Upper lobe of left lung (tissue), 6 donors: ENCODE measurements at regions not wholly inside any gene's neighbourhood (a gene's known extent, or its start where the extent isn't known, plus 50 kb on each side); places are given as distances from the start of the nearest gene placed in this dataset.

Source experiments
- ATAC-seq, 2 donors: fragments of 200-7000 bp; cut with Tn5 transposase; one replicate each; pipeline ENCODE4 v1.9.1; 2022; ENCODE audit warnings: mild to moderate bottlenecking in 2 of 2, moderate library complexity in 2 of 2; ENCODE audit not compliant: low FRiP score in 2 of 2
- DNase-seq, 2 donors: peaks; one replicate each; pipeline ENCODE4 v3.0.0-alpha.2; 2019 to 2020
- H3K27ac ChIP-seq, 4 donors: fragments of 200-600 bp; sonication (generic); one replicate each; pipeline ENCODE4 v1.5.1; 2016 to 2019
- H3K27me3 ChIP-seq, 4 donors: fragments of 200-600 bp; sonication (generic); one replicate each; pipeline ENCODE4 v1.5.1; 2017 to 2019
- H3K36me3 ChIP-seq, 4 donors: fragments of 200-600 bp; sonication (generic); one replicate each; pipeline ENCODE4 v1.5.1; 2016 to 2019
- H3K4me1 ChIP-seq, 4 donors: fragments of 200-600 bp; sonication (generic); one replicate each; pipeline ENCODE4 v1.5.1; 2018 to 2019
- H3K4me3 ChIP-seq, 4 donors: fragments of 200-600 bp; sonication (generic); one replicate each; pipeline ENCODE4 v1.5.1; 2017 to 2019; ENCODE audit warnings: mild to moderate bottlenecking in 2 of 4, moderate library complexity in 1 of 4
- H3K9me3 ChIP-seq, 4 donors: fragments of 200-600 bp; sonication (generic); one replicate each; pipeline ENCODE4 v1.5.1; 2018 to 2019
- EP300 ChIP-seq, 4 donors: sonication (generic); formaldehyde crosslinking; IDR thresholded peaks; one replicate each; pipeline ENCODE4 v1.5.1; 2017; ENCODE audit warnings: antibody characterized with exemption in 4 of 4, control low read depth in 2 of 4
- POLR2A ChIP-seq, 4 donors: fragments of 450-650 bp; IDR thresholded peaks; one replicate each; pipeline ENCODE4 v1.5.1; 2016 to 2017; ENCODE audit warnings: antibody characterized with exemption in 4 of 4, mild to moderate bottlenecking in 2 of 4
- POLR2AphosphoS5 ChIP-seq, 2 donors: sonication (generic); formaldehyde crosslinking; IDR thresholded peaks; one replicate each; pipeline ENCODE4 v1.5.1; 2017; ENCODE audit warnings: antibody characterized with exemption in 2 of 2
- WGBS, 2 donors: methylation state at CpG; one replicate each; pipeline ENCODE4 v1.1.5; 2017 to 2018; 5-methylcytosine and 5-hydroxymethylcytosine counted together
- TF ChIP-seq, protein P1 (sequence below), 6 experiments: fragments of 450-650 bp in 4 of 6; fragments of 200-600 bp in 2 of 6; sonication (generic) in 2 of 6; IDR thresholded peaks; one replicate each; pipeline ENCODE4 v1.5.1; 2016 to 2019; ENCODE audit warnings: antibody characterized with exemption in 6 of 6
- donor health status: DM: no; HTN: no; CAD: no; lungs with moderate emphysema.
- donor health status: DM: no; HTN: yes; CAD: no; lungs with severe emphysema.

DNA sequence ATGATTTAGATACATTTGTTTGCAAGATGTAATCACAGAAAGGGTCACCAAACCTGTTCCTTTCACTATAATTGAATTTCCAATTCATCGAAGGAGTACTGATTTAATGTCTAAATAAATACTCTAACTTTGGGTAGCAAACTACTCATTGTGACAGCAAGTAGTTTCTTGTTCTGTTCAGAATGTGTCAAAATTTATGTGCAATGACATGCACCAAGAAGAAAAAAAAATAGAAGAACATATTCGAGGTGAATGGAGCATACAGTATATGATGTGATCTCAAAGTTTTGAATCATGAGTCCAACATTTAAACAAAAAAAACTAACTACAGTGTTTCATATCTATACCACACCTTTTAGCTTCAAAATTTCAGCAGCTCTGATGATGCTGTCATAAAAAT is 583.6 kb upstream of the MMS22L start:
- WGBS, 2 donors: 70 to 75% methylated on average over 2 of the region's 2 CpGs

DNA sequence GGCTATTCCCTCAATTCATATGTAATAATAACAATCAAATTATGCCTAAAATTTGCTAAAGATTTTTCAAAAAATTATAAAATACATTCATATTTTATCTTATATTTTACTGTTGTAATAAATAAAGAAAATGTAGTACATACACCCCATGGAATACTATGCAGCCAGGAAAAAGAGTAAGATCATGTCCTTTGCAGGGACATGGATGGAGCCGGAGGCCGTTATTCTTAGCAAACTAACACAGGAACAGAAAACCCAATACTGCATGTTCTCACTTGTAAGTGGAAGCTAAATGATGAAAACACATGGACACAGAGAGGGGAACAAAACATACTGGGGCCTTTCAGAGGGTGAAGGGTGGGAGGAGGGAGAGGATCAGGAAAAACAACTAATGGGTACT is 584.2 kb upstream of the MMS22L start:
- H3K4me3 ChIP-seq: no peak overlapping the region
- 71 to 94% methylated on average over 2 of the region's 2 CpGs for WGBS, 2 donors
- H3K27ac ChIP-seq: no peak overlapping the region
- H3K9me3 ChIP-seq: no peaks in the 10 kb centered on the region
- TF ChIP-seq EP300 (IDR thresholded peaks at IDR 0.05) (no peak), POLR2AphosphoS5 (IDR thresholded peaks at IDR 0.05) (no peak), POLR2A (IDR thresholded peaks at IDR 0.05) (no peak)
- TF ChIP-seq, protein P1, sequence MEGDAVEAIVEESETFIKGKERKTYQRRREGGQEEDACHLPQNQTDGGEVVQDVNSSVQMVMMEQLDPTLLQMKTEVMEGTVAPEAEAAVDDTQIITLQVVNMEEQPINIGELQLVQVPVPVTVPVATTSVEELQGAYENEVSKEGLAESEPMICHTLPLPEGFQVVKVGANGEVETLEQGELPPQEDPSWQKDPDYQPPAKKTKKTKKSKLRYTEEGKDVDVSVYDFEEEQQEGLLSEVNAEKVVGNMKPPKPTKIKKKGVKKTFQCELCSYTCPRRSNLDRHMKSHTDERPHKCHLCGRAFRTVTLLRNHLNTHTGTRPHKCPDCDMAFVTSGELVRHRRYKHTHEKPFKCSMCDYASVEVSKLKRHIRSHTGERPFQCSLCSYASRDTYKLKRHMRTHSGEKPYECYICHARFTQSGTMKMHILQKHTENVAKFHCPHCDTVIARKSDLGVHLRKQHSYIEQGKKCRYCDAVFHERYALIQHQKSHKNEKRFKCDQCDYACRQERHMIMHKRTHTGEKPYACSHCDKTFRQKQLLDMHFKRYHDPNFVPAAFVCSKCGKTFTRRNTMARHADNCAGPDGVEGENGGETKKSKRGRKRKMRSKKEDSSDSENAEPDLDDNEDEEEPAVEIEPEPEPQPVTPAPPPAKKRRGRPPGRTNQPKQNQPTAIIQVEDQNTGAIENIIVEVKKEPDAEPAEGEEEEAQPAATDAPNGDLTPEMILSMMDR (IDR thresholded peaks at IDR 0.05): no peak
- no peaks in the 10 kb centered on the region for H3K4me1 ChIP-seq
- DNase-seq: no peak
- no peaks in the 10 kb centered on the region for H3K27me3 ChIP-seq
- ATAC-seq: no peak
- H3K36me3 ChIP-seq: no peaks in the 10 kb centered on the region

More for the DNA sequence above, 583.6 kb upstream of the MMS22L start:
- no peak for ATAC-seq
- no peak for DNase-seq
- no peaks in the 10 kb centered on the region for H3K27me3 ChIP-seq
- H3K4me3 ChIP-seq: no peak overlapping the region
- TF ChIP-seq POLR2AphosphoS5 (IDR thresholded peaks at IDR 0.05) (no peak), EP300 (IDR thresholded peaks at IDR 0.05) (no peak), POLR2A (IDR thresholded peaks at IDR 0.05) (no peak)
- TF ChIP-seq, protein P1 (IDR thresholded peaks at IDR 0.05): no peak
- H3K4me1 ChIP-seq: no peaks in the 10 kb centered on the region
- H3K36me3 ChIP-seq: no peaks in the 10 kb centered on the region
- no peaks in the 10 kb centered on the region for H3K9me3 ChIP-seq
- no peak overlapping the region for H3K27ac ChIP-seq

DNA sequence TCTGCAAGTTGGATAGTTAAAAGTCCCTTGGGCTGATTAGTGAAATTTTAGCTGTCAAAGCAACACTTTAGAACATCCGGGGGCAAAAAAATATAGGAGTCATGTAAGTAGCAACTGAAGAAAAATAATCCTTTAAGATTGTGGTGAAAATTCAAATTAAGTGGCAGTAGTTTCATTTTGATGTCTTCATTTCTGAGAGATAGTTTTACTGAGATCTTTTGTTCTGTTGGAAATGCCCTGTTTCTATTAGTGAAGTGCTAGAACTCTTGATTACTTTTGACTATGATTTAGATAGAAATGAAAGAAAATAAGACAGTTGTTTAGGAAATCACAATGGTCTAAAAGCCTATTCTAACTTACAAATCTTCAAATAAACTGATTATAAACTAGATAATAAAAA is 587.3 kb upstream of the MMS22L start:
- DNase-seq: no peak
- no peak overlapping the region for H3K27ac ChIP-seq
- H3K36me3 ChIP-seq: no peaks in the 10 kb centered on the region
- H3K9me3 ChIP-seq: no peaks in the 10 kb centered on the region
- WGBS, 2 donors: 38 to 80% methylated on average over 1 of the region's 1 CpG
- H3K4me3 ChIP-seq: no peak overlapping the region
- no peaks in the 10 kb centered on the region for H3K27me3 ChIP-seq
- no peaks in the 10 kb centered on the region for H3K4me1 ChIP-seq
- no peak for ATAC-seq
- TF ChIP-seq POLR2A (IDR thresholded peaks at IDR 0.05): no peak
- TF ChIP-seq, protein P1 (IDR thresholded peaks at IDR 0.05): no peak
- no peak for TF ChIP-seq EP300 (IDR thresholded peaks at IDR 0.05)
- TF ChIP-seq POLR2AphosphoS5 (IDR thresholded peaks at IDR 0.05): no peak

DNA sequence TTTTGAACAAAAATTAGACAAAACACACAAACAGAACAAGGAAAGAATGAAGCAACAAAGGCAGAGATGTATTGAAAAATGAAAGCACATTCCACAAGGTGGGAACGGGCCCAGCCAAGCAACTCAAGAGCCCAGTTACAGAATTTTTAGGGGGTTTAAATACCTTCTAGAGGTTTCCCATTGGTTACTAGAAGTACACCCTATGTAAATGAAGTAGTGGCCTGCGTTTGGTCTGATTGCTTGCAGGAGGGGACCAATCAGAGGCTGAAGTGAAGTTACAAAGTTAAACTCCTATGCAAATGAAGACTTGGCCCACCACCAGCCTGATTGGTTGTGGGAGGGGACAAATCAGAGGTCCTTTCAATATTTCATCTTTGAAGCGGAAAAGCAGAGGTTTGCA is 593.7 kb upstream of the MMS22L start:
- WGBS, 2 donors: 69 to 78% methylated on average over 3 of the region's 3 CpGs
- TF ChIP-seq POLR2AphosphoS5 (IDR thresholded peaks at IDR 0.05) (no peak), POLR2A (IDR thresholded peaks at IDR 0.05) (no peak), EP300 (IDR thresholded peaks at IDR 0.05) (no peak)
- TF ChIP-seq, protein P1 (IDR thresholded peaks at IDR 0.05): no peak

DNA sequence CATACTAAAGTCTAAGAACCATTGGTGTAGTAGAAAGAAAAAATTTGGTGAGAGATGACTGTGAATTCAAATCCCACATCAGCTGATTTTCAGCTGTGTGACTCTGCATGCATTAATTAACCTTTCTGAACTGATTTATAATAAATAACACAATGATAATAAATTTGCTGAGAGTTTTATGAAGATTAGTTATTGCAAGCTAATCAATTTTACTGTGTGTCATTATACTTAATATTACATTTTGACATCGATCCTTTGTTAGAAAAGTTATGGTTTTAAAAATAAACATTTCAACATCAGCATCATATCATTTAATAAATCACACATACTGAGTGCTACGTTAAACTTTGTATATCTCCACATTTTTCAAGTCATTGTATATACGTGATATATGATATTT is 599.7 kb upstream of the MMS22L start:
- WGBS, 2 donors: 70% methylated on average over 3 of the region's 3 CpGs
- ATAC-seq (no peak), DNase-seq (no peak)
- Histone ChIP-seq H3K36me3 (no peaks in the 10 kb centered on the region), H3K4me1 (no peaks in the 10 kb centered on the region), H3K27ac (no peak overlapping the region), H3K9me3 (no peaks in the 10 kb centered on the region), H3K4me3 (no peak overlapping the region), H3K27me3 (no peaks in the 10 kb centered on the region)
- no peak for TF ChIP-seq POLR2A (IDR thresholded peaks at IDR 0.05)
- TF ChIP-seq, protein P1 (IDR thresholded peaks at IDR 0.05): no peak
- no peak for TF ChIP-seq EP300 (IDR thresholded peaks at IDR 0.05)
- no peak for TF ChIP-seq POLR2AphosphoS5 (IDR thresholded peaks at IDR 0.05)

More for the DNA sequence above, 593.7 kb upstream of the MMS22L start:
- Histone ChIP-seq H3K36me3 (no peaks in the 10 kb centered on the region), H3K4me3 (no peak overlapping the region), H3K9me3 (no peaks in the 10 kb centered on the region), H3K27me3 (no peaks in the 10 kb centered on the region), H3K4me1 (no peaks in the 10 kb centered on the region), H3K27ac (no peak overlapping the region)
- no peak for DNase-seq
- no peak for ATAC-seq
